Osteoblast (primary cell): ENCODE measurements at regions not wholly inside any gene's neighbourhood (a gene's known extent, or its start where the extent isn't known, plus 50 kb on each side); places are given as distances from the start of the nearest gene placed in this dataset.
A peak's percentile ranks its signal among the peaks of the same experiment; 100 is the strongest.

Source experiments
- DNase-seq: peaks from one replicate; pipeline ENCODE4 v3.0.0; 2011; ENCODE audit warnings: low spot score, mixed read lengths; ENCODE audit not compliant: insufficient read length; ENCODE audit errors: missing footprints
- H2AFZ ChIP-seq: 2 replicates; pipeline ENCODE4 v1.6.0; 2011; ENCODE audit warnings: mild to moderate bottlenecking, low read length
- H3K27ac ChIP-seq: 2 replicates; pipeline ENCODE4 v1.5.1; 2011; ENCODE audit warnings: mild to moderate bottlenecking, low read depth, low read length, moderate library complexity
- H3K27me3 ChIP-seq: 2 replicates; pipeline ENCODE4 v1.6.0; 2012; ENCODE audit warnings: mild to moderate bottlenecking, control low read depth, inconsistent platforms, low read length, moderate library complexity; ENCODE audit not compliant: insufficient read depth
- H3K36me3 ChIP-seq: 2 replicates; pipeline ENCODE4 v1.5.1; 2011; ENCODE audit warnings: mild to moderate bottlenecking, low read length, control low read depth, moderate library complexity; ENCODE audit not compliant: insufficient read depth
- H3K4me1 ChIP-seq: 2 replicates; pipeline ENCODE4 v1.5.1; 2011; ENCODE audit warnings: mild to moderate bottlenecking, low read length, control low read depth, moderate library complexity; ENCODE audit not compliant: insufficient read depth
- H3K4me2 ChIP-seq: 2 replicates; pipeline ENCODE4 v1.6.0; 2011; ENCODE audit warnings: mild to moderate bottlenecking, low read length; ENCODE audit not compliant: insufficient read depth
- H3K4me3 ChIP-seq: fragments of 200-600 bp; sonication (generic); 3 replicates; pipeline ENCODE4 v1.5.1; 2012; ENCODE audit warnings: mild to moderate bottlenecking, low read length, inconsistent platforms; ENCODE audit not compliant: insufficient read depth
- H3K79me2 ChIP-seq: 2 replicates; pipeline ENCODE4 v1.6.0; 2012; ENCODE audit warnings: mild to moderate bottlenecking, low read length, control low read depth, inconsistent platforms; ENCODE audit not compliant: insufficient read depth
- H3K9me3 ChIP-seq: 2 replicates; pipeline ENCODE4 v1.5.1; 2011; ENCODE audit warnings: low read depth, low read length, control low read depth
- H4K20me1 ChIP-seq: 2 replicates; pipeline ENCODE4 v1.6.0; 2012; ENCODE audit warnings: mild to moderate bottlenecking, low read length, control low read depth; ENCODE audit not compliant: insufficient read depth
- CTCF ChIP-seq: IDR thresholded peaks from 2 replicates; pipeline ENCODE4 v1.5.1; 2011; ENCODE audit warnings: mild to moderate bottlenecking, low read depth, low read length, moderate library complexity; ENCODE audit errors: extremely low read depth

GRCh38 chr10:23525406-23525805 is 86.5 kb downstream of the OTUD1 start:
- no peaks in the 10 kb centered on the region for H3K27me3 ChIP-seq
- no peaks in the 10 kb centered on the region for H3K9me3 ChIP-seq
- H3K4me3 ChIP-seq, result no peak overlapping the region
- no peak overlapping the region for H3K4me2 ChIP-seq
- no peaks in the 10 kb centered on the region for H3K4me1 ChIP-seq
- no peaks in the 10 kb centered on the region for H4K20me1 ChIP-seq
- TF ChIP-seq CTCF, result peak; percentile 40
- no peak overlapping the region for H3K27ac ChIP-seq
- H3K36me3 ChIP-seq, result no peaks in the 10 kb centered on the region
- no peak overlapping the region for H2AFZ ChIP-seq
- DNase-seq, result no peak
- H3K79me2 ChIP-seq, result no peaks in the 10 kb centered on the region

DNA sequence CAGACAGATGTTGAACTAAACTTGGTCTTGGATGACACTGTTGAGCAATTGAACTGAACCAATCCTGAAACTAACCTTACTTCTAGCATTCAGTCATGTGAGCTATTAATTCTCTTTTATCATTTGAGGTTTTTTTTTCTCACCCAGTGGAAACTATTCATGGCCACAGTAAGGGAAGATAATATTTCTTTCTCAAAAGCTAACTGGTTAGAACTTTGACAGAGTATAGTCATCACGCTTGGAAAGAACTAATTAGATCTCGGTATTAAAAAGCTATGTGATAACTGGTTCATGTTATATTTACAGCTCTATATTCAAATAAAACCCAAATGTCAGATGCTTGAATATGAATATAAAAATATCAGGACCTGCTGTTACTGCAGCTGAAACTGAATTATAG is 89.5 kb downstream of the OTUD1 start:
- Histone ChIP-seq H3K4me1 (no peaks in the 10 kb centered on the region), H3K36me3 (no peaks in the 10 kb centered on the region), H4K20me1 (no peaks in the 10 kb centered on the region), H3K27ac (no peak overlapping the region), H3K4me2 (no peak overlapping the region), H3K79me2 (no peaks in the 10 kb centered on the region), H3K4me3 (no peak overlapping the region), H3K9me3 (no peaks in the 10 kb centered on the region), H3K27me3 (no peaks in the 10 kb centered on the region), H2AFZ (no peak overlapping the region)
- TF ChIP-seq CTCF, result no peak
- DNase-seq, result no peak

DNA sequence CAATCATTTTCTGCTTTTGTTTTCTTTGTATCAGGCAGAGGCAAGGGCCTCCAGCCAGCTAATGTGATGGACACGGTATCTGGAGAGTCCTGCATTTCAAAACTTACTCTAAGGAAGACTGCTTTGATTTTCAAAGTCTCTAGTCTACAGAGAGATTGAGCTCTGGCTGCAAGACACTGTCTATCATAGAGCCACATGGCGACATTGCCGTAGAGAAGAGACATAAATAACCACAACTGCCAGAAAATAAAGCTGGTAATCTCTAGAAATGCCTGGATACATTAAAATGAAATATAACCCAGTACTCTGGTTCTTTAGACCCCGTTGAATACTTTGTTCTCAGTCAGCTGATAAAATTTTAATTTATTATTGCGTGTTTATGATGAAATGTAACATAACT is 90.8 kb downstream of the OTUD1 start:
- DNase-seq, result no peak
- Histone ChIP-seq H3K36me3 (no peaks in the 10 kb centered on the region), H3K9me3 (no peaks in the 10 kb centered on the region), H3K27me3 (no peaks in the 10 kb centered on the region), H4K20me1 (no peaks in the 10 kb centered on the region), H3K4me3 (no peak overlapping the region), H3K79me2 (no peaks in the 10 kb centered on the region), H3K4me1 (no peaks in the 10 kb centered on the region), H3K4me2 (no peak overlapping the region), H2AFZ (no peak overlapping the region), H3K27ac (no peak overlapping the region)
- no peak for TF ChIP-seq CTCF

DNA sequence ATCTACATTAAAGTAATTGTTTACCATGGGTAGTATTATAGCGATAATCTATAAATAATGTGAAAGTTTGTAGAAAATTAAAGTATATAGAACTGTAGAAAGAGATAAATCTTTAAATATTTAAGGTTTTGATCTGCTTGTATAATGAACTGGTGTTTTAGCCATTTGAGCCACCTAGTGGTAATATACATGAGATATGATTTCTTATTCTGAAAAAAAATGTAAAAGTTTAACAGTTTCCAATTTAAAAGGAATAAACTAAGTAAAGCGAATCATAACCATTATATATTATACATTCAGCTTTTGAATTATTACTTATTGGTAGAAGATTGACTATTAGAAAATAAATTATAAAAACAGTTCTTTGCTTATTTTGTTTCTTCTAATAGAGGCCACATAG is 91.2 kb downstream of the OTUD1 start:
- Histone ChIP-seq H3K4me2 (no peak overlapping the region), H3K9me3 (no peaks in the 10 kb centered on the region), H3K79me2 (no peaks in the 10 kb centered on the region), H3K4me3 (no peak overlapping the region), H3K27ac (no peak overlapping the region), H2AFZ (no peak overlapping the region), H3K27me3 (no peaks in the 10 kb centered on the region), H4K20me1 (no peaks in the 10 kb centered on the region), H3K36me3 (no peaks in the 10 kb centered on the region), H3K4me1 (no peaks in the 10 kb centered on the region)
- peak; percentile 42 for DNase-seq
- peak; percentile 45 for TF ChIP-seq CTCF
